ENCODE measurements at regions not wholly inside any gene's neighbourhood (a gene's known extent, or its start where the extent isn't known, plus 50 kb on each side); places are given as distances from the start of the nearest gene placed in this dataset.

DNA sequence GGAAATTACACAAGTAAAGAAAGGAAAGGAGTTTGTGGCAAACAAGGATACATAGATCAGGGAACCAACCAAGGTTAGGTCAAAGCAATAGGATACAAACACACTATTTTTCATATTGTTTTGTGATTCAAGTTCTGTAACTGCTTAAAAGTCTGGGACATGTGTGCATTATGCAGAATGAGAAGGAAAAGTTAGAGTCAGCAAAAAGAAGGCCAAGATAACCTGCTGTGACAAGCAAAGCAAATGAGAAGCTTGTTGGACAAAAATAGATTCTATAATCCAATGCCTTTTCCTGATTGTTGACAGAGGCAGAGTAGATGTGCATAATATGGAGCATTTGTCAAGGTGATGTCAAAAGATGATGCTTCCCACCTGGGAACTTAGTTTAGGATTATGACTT, 556.0 kb upstream of the CXADR start:
- Histone ChIP-seq H3K27ac (ENCODE audit: low read depth, low read length) (no peak overlapping the region), H2BK5ac (ENCODE audit: low read depth, low read length, poor library complexity) (no peak overlapping the region), H2AK5ac (ENCODE audit: low read length) (no peak overlapping the region), H3K18ac (ENCODE audit: low read length) (no peak overlapping the region), H3K4me1 (ENCODE audit: control insufficient read depth in 1 of 2, insufficient read depth in 2 of 2, low read length in 2 of 2) (no peaks in the 10 kb centered on the region), H3K23ac (ENCODE audit: low read length) (no peak overlapping the region), H4K91ac (ENCODE audit: low read depth, low read length) (no peak overlapping the region), H2AFZ (ENCODE audit: insufficient read depth, low read length, poor library complexity) (no peak overlapping the region), H3K79me1 (ENCODE audit: low read length) (no peaks in the 10 kb centered on the region), H3K9me3 (ENCODE audit: insufficient read depth, low read depth, low read length) (no peaks in the 10 kb centered on the region), H4K12ac (ENCODE audit: low read depth, low read length) (no peak overlapping the region), H3K36me3 (ENCODE audit: control insufficient read depth in 1 of 2, insufficient read depth in 2 of 2, low read length in 2 of 2) (no peaks in the 10 kb centered on the region), H3K9ac (ENCODE audit: low read length) (no peak overlapping the region), H3K14ac (ENCODE audit: low read length) (no peak overlapping the region), H4K8ac (ENCODE audit: low read depth, low read length) (no peak overlapping the region), H3K4me2 (ENCODE audit: low read length) (no peak overlapping the region), H2BK12ac (ENCODE audit: low read length) (no peak overlapping the region), H3K27me3 (ENCODE audit: insufficient read depth, low read length) (no peaks in the 10 kb centered on the region), H3K4me3 (ENCODE audit: low read depth, low read length) (no peak overlapping the region), H3K4ac (ENCODE audit: low read depth, low read length) (no peak overlapping the region), H3K79me2 (ENCODE audit: control insufficient read depth, insufficient read depth, low read length, poor library complexity) (no peaks in the 10 kb centered on the region), H2BK120ac (ENCODE audit: insufficient read depth, low read length, poor library complexity) (no peak overlapping the region)
- DNase-seq = no peak

DNA sequence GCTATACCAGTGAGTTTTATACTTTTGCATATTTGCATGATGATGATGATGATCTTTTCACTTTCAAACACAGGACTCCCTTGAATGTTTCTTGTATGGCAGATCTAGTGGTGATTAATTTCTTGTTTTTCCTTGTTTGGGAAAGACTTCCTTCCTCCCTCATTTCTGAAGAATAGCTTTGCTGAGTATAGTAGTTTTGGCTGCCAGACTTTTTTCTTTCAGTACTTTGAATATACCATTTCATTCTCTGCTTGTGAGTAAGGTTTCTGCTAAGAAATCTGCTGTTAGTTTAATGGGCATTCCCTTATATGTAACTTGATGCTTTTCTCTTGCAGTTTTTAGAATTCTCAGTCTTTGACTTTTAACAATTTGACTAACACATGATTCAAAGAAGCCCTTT, 547.4 kb upstream of the CXADR start:
- Histone ChIP-seq H4K91ac (ENCODE audit: low read depth, low read length) (no peak overlapping the region), H2BK5ac (ENCODE audit: low read depth, low read length, poor library complexity) (no peak overlapping the region), H3K4ac (ENCODE audit: low read depth, low read length) (no peak overlapping the region), H3K27ac (ENCODE audit: low read depth, low read length) (no peak overlapping the region), H3K18ac (ENCODE audit: low read length) (no peak overlapping the region), H2AK5ac (ENCODE audit: low read length) (no peak overlapping the region), H3K14ac (ENCODE audit: low read length) (no peak overlapping the region), H2BK12ac (ENCODE audit: low read length) (no peak overlapping the region), H3K4me3 (ENCODE audit: low read depth, low read length) (no peak overlapping the region), H3K4me2 (ENCODE audit: low read length) (no peak overlapping the region), H3K79me1 (ENCODE audit: low read length) (no peaks in the 10 kb centered on the region), H3K36me3 (ENCODE audit: control insufficient read depth in 1 of 2, insufficient read depth in 2 of 2, low read length in 2 of 2) (peaks cover 0 to 2% of the 10 kb centered on the region in 2 experiments), H2BK120ac (ENCODE audit: insufficient read depth, low read length, poor library complexity) (no peak overlapping the region), H4K8ac (ENCODE audit: low read depth, low read length) (no peak overlapping the region), H3K9me3 (ENCODE audit: insufficient read depth, low read depth, low read length) (no peaks in the 10 kb centered on the region), H3K9ac (ENCODE audit: low read length) (no peak overlapping the region), H2AFZ (ENCODE audit: insufficient read depth, low read length, poor library complexity) (no peak overlapping the region), H3K79me2 (ENCODE audit: control insufficient read depth, insufficient read depth, low read length, poor library complexity) (no peaks in the 10 kb centered on the region), H3K4me1 (ENCODE audit: control insufficient read depth in 1 of 2, insufficient read depth in 2 of 2, low read length in 2 of 2) (no peaks in the 10 kb centered on the region), H4K12ac (ENCODE audit: low read depth, low read length) (no peak overlapping the region), H3K27me3 (ENCODE audit: insufficient read depth, low read length) (no peaks in the 10 kb centered on the region), H3K23ac (ENCODE audit: low read length) (no peak overlapping the region)
- DNase-seq = no peak

DNA sequence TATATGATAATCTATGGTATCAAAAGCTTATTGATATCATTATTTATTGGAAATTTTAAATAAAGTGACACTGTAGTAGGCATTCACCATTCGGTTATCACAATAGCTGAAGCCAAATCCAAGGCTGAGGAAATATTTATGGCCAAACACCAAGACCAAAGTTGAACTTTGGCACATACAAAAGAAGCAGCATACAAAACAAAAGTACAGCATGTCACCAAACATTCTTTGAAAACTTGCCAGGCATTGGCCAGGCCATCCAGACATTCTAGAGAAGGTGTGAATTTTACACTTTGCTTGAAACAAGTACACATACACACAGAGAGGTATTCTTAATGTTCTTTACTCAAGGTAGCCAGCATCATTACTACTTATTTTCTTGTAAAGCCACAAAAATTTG, 544.4 kb upstream of the CXADR start:
- WGBS (ENCODE audit: extremely low coverage, insufficient coverage, insufficient read length) = no CpG with 5 or more reads among the region's 1 CpG
- H4K91ac ChIP-seq (ENCODE audit: low read depth, low read length) = no peak overlapping the region
- no peak overlapping the region for H3K18ac ChIP-seq (ENCODE audit: low read length)

DNA sequence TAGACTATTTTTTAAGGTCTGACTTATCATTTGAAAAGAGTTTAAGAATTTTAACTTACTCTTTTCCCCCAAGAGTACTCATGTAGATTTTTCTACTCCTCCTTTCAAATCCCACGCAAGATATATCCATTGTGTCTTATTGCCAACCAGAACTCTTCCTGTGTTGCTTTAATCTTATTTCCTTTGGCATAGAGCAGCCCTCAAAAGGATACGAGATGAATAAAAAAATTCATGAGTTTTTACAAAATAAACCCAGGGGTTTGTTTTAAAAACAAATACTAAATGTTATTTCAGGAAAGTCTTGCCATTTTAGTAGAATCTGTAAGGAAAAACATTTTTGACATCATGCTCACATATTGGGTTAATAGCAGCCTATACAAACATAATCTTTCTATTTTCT, 543.2 kb upstream of the CXADR start:
- no peaks in the 10 kb centered on the region for H3K79me2 ChIP-seq (ENCODE audit: control insufficient read depth, insufficient read depth, low read length, poor library complexity)
- no peak overlapping the region for H4K8ac ChIP-seq (ENCODE audit: low read depth, low read length)

More for the DNA sequence above, 544.4 kb upstream of the CXADR start:
- Histone ChIP-seq H3K4me2 (ENCODE audit: low read length) (no peak overlapping the region), H3K79me2 (ENCODE audit: control insufficient read depth, insufficient read depth, low read length, poor library complexity) (no peaks in the 10 kb centered on the region), H3K9me3 (ENCODE audit: insufficient read depth, low read depth, low read length) (no peaks in the 10 kb centered on the region), H4K12ac (ENCODE audit: low read depth, low read length) (no peak overlapping the region), H3K4me3 (ENCODE audit: low read depth, low read length) (no peak overlapping the region), H3K27me3 (ENCODE audit: insufficient read depth, low read length) (no peaks in the 10 kb centered on the region), H2BK12ac (ENCODE audit: low read length) (no peak overlapping the region), H2BK120ac (ENCODE audit: insufficient read depth, low read length, poor library complexity) (no peak overlapping the region), H3K79me1 (ENCODE audit: low read length) (no peaks in the 10 kb centered on the region), H3K36me3 (ENCODE audit: control insufficient read depth in 1 of 2, insufficient read depth in 2 of 2, low read length in 2 of 2) (peaks cover 0 to 2% of the 10 kb centered on the region in 2 experiments), H2AFZ (ENCODE audit: insufficient read depth, low read length, poor library complexity) (no peak overlapping the region), H3K4ac (ENCODE audit: low read depth, low read length) (no peak overlapping the region), H2BK5ac (ENCODE audit: low read depth, low read length, poor library complexity) (no peak overlapping the region), H2AK5ac (ENCODE audit: low read length) (no peak overlapping the region), H3K9ac (ENCODE audit: low read length) (no peak overlapping the region), H3K14ac (ENCODE audit: low read length) (no peak overlapping the region), H3K27ac (ENCODE audit: low read depth, low read length) (no peak overlapping the region), H3K4me1 (ENCODE audit: control insufficient read depth in 1 of 2, insufficient read depth in 2 of 2, low read length in 2 of 2) (no peaks in the 10 kb centered on the region), H4K8ac (ENCODE audit: low read depth, low read length) (no peak overlapping the region), H3K23ac (ENCODE audit: low read length) (no peak overlapping the region)
- no peak for DNase-seq

DNA sequence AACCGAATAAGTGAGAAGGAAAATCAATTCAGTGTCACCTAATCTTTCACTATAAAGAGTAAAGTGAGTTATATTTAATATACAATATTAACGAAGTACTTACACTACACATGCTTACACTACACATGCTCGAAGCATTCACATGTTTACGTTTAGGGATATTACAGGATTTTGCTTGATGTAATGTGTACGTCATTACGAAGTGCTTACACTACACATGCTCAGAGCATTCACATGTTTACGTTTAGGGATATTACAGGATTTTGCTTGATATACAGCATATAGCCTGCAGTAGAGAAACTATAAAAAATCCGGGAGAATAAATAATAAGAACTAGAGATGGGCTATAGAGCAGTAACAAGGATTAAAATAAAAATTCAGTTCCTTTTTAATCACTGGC, 538.8 kb upstream of the CXADR start:
- no peaks in the 10 kb centered on the region for H3K36me3 ChIP-seq (ENCODE audit: control insufficient read depth in 1 of 2, insufficient read depth in 2 of 2, low read length in 2 of 2)
- H4K8ac ChIP-seq (ENCODE audit: low read depth, low read length) = no peak overlapping the region
- DNase-seq = no peak
- no peak overlapping the region for H2AFZ ChIP-seq (ENCODE audit: insufficient read depth, low read length, poor library complexity)
- no peak overlapping the region for H3K14ac ChIP-seq (ENCODE audit: low read length)
- H3K18ac ChIP-seq (ENCODE audit: low read length) = no peak overlapping the region
- no peak overlapping the region for H3K4ac ChIP-seq (ENCODE audit: low read depth, low read length)
- H3K4me2 ChIP-seq (ENCODE audit: low read length) = no peak overlapping the region
- H2BK5ac ChIP-seq (ENCODE audit: low read depth, low read length, poor library complexity) = no peak overlapping the region
- H3K9ac ChIP-seq (ENCODE audit: low read length) = no peak overlapping the region
- no peak overlapping the region for H2BK12ac ChIP-seq (ENCODE audit: low read length)
- H2BK120ac ChIP-seq (ENCODE audit: insufficient read depth, low read length, poor library complexity) = no peak overlapping the region
- no peaks in the 10 kb centered on the region for H3K4me1 ChIP-seq (ENCODE audit: control insufficient read depth in 1 of 2, insufficient read depth in 2 of 2, low read length in 2 of 2)
- no peaks in the 10 kb centered on the region for H3K79me1 ChIP-seq (ENCODE audit: low read length)
- no peak overlapping the region for H3K23ac ChIP-seq (ENCODE audit: low read length)
- WGBS (ENCODE audit: extremely low coverage, insufficient coverage, insufficient read length) = no CpG with 5 or more reads among the region's 8 CpGs
- H2AK5ac ChIP-seq (ENCODE audit: low read length) = no peak overlapping the region
- H3K9me3 ChIP-seq (ENCODE audit: insufficient read depth, low read depth, low read length) = no peaks in the 10 kb centered on the region
- H3K27ac ChIP-seq (ENCODE audit: low read depth, low read length) = no peak overlapping the region
- no peak overlapping the region for H3K4me3 ChIP-seq (ENCODE audit: low read depth, low read length)
- H4K91ac ChIP-seq (ENCODE audit: low read depth, low read length) = no peak overlapping the region
- no peak overlapping the region for H4K12ac ChIP-seq (ENCODE audit: low read depth, low read length)
- no peaks in the 10 kb centered on the region for H3K79me2 ChIP-seq (ENCODE audit: control insufficient read depth, insufficient read depth, low read length, poor library complexity)
- no peaks in the 10 kb centered on the region for H3K27me3 ChIP-seq (ENCODE audit: insufficient read depth, low read length)

More for the DNA sequence above, 543.2 kb upstream of the CXADR start:
- Histone ChIP-seq H4K12ac (ENCODE audit: low read depth, low read length) (no peak overlapping the region), H3K23ac (ENCODE audit: low read length) (no peak overlapping the region), H3K4me3 (ENCODE audit: low read depth, low read length) (no peak overlapping the region), H4K91ac (ENCODE audit: low read depth, low read length) (no peak overlapping the region), H2AFZ (ENCODE audit: insufficient read depth, low read length, poor library complexity) (no peak overlapping the region), H3K27me3 (ENCODE audit: insufficient read depth, low read length) (no peaks in the 10 kb centered on the region), H3K4me1 (ENCODE audit: control insufficient read depth in 1 of 2, insufficient read depth in 2 of 2, low read length in 2 of 2) (no peaks in the 10 kb centered on the region), H3K4me2 (ENCODE audit: low read length) (no peak overlapping the region), H3K79me1 (ENCODE audit: low read length) (no peaks in the 10 kb centered on the region), H3K9me3 (ENCODE audit: insufficient read depth, low read depth, low read length) (no peaks in the 10 kb centered on the region), H2BK12ac (ENCODE audit: low read length) (no peak overlapping the region), H3K4ac (ENCODE audit: low read depth, low read length) (no peak overlapping the region), H3K9ac (ENCODE audit: low read length) (no peak overlapping the region), H2BK5ac (ENCODE audit: low read depth, low read length, poor library complexity) (no peak overlapping the region), H3K27ac (ENCODE audit: low read depth, low read length) (no peak overlapping the region), H3K18ac (ENCODE audit: low read length) (no peak overlapping the region), H3K36me3 (ENCODE audit: control insufficient read depth in 1 of 2, insufficient read depth in 2 of 2, low read length in 2 of 2) (peaks cover 0 to 2% of the 10 kb centered on the region in 2 experiments), H3K14ac (ENCODE audit: low read length) (no peak overlapping the region), H2AK5ac (ENCODE audit: low read length) (no peak overlapping the region), H2BK120ac (ENCODE audit: insufficient read depth, low read length, poor library complexity) (no peak overlapping the region)
- DNase-seq = no peak
- no CpG with 5 or more reads among the region's 2 CpGs for WGBS (ENCODE audit: extremely low coverage, insufficient coverage, insufficient read length)
